ENCODE measurements at regions not wholly inside any gene's neighbourhood (a gene's known extent, or its start where the extent isn't known, plus 50 kb on each side); places are given as distances from the start of the nearest gene placed in this dataset.

DNA sequence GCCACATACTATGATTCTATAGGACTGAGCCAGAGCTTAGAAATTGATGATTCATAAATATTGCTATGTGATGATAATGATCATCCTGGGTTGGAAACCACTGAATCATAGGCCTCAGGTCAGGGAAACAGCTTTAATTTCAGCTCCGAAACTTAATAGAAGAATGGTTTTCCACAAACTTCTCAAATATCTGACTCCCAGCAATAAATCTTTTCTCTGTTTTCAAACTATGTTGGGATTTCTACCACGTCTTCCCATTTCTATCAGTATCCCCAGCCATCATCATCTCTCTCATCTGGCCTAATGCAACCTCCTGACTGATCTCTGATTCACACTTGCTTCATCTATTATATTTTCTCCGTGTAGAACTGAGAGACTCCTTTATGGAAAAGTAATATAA is 521.8 kb upstream of the AGA start:
- 62 to 70% methylated on average over 3 of the region's 3 CpGs for WGBS, 2 donors
- DNase-seq (ENCODE audit: low spot score in 2 of 2): no peak
- TF ChIP-seq POLR2A (IDR thresholded peaks at IDR 0.05): no peak
- TF ChIP-seq, protein P1, sequence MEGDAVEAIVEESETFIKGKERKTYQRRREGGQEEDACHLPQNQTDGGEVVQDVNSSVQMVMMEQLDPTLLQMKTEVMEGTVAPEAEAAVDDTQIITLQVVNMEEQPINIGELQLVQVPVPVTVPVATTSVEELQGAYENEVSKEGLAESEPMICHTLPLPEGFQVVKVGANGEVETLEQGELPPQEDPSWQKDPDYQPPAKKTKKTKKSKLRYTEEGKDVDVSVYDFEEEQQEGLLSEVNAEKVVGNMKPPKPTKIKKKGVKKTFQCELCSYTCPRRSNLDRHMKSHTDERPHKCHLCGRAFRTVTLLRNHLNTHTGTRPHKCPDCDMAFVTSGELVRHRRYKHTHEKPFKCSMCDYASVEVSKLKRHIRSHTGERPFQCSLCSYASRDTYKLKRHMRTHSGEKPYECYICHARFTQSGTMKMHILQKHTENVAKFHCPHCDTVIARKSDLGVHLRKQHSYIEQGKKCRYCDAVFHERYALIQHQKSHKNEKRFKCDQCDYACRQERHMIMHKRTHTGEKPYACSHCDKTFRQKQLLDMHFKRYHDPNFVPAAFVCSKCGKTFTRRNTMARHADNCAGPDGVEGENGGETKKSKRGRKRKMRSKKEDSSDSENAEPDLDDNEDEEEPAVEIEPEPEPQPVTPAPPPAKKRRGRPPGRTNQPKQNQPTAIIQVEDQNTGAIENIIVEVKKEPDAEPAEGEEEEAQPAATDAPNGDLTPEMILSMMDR (IDR thresholded peaks at IDR 0.05): no peak
- intact Hi-C loops (cut with DNase I; ENCODE audit: low total_unique reads): no loop called here
- H3K4me3 ChIP-seq (ENCODE audit: low read depth, poor library complexity, severe bottlenecking): no peak overlapping the region

DNA sequence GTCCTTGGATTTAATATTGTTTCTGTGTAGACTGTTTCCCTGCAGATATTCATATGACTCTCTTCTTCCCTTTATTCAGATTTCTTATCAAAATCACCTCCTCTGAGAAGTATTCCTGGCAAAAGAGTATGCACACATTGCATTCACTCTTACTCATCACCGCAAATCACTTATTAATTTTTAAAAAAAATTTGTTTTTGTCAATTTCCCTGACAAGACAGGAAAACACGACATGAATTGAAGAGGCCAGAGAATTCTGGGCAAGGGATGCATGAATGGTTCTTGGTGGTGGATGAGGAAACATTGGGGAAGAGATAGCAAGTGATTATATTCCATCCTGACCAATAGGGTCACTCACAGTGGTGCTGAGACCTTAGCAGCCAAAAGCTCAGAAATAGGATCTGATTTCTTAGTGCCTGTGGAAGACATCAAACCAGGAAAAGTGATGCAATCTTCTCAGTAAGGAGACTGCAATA is 522.5 kb upstream of the AGA start:
- no peak for DNase-seq (ENCODE audit: low spot score in 2 of 2)
- WGBS, 2 donors: 56 to 73% methylated on average over 2 of the region's 2 CpGs
- no peak for TF ChIP-seq POLR2A (IDR thresholded peaks at IDR 0.05)
- H3K4me3 ChIP-seq (ENCODE audit: low read depth, poor library complexity, severe bottlenecking): no peak overlapping the region
- intact Hi-C loops (cut with DNase I; ENCODE audit: low total_unique reads): no loop called here

DNA sequence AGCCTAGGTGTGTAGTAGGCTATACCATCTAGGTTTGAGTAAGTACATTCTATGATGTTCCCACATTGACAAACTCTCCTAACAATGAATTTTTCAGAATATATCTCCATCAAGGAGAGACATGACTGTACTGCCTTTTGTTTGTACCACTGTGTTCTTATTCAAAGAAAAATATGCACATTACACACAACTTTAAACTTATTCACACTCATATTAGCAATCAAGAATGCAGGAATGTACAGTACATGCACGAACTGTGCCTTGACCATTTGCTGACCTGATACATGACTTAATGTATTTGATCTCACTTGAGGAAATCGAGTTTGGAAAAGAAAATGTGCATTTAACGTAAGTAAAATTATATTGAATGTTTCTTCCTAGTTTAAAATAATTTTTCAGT is 525.1 kb upstream of the AGA start:
- H3K4me3 ChIP-seq (ENCODE audit: low read depth, poor library complexity, severe bottlenecking): no peak overlapping the region
- TF ChIP-seq, protein P1 (IDR thresholded peaks at IDR 0.05): no peak
- TF ChIP-seq POLR2A (IDR thresholded peaks at IDR 0.05): no peak
- WGBS, 2 donors: 68 to 85% methylated on average over 3 of the region's 3 CpGs
- DNase-seq (ENCODE audit: low spot score in 2 of 2): no peak
- intact Hi-C loops (cut with DNase I; ENCODE audit: low total_unique reads): no loop called here

DNA sequence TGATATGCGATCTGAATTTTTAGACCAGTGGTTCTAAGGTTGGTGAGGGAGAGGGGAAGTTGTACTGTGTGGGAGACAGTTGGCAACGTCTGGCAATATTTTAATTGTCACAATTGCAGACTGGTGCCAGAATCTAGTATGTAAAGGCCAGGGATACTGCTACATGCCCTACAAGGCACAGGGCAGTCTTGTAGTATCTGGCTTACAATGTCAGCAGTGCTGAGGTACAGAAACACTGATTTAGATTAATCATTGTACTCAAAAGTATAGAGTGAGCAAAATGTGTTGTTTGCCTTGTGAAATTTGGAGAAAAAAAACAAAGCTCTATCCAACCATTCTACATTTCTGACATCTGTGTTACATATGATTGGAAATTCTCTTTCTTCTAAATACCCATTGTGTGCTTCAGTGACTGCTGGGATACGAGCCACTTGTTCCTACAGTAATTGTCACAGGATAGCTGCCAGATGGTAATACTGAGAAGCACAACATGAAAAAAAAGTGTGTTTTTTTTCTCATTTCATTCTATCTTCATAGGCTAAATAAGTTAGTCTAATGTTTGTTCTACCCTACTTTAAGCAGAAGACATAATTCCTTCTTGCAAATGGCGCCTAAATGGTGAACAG is 526.7 kb upstream of the AGA start:
- no peak overlapping the region for H3K4me3 ChIP-seq (ENCODE audit: low read depth, poor library complexity, severe bottlenecking)
- intact Hi-C loops (cut with DNase I; ENCODE audit: low total_unique reads): no loop called here
- 51 to 56% methylated on average over 4 of the region's 4 CpGs for WGBS, 2 donors
- TF ChIP-seq POLR2A (IDR thresholded peaks at IDR 0.05): no peak
- DNase-seq (ENCODE audit: low spot score in 2 of 2): no peak

DNA sequence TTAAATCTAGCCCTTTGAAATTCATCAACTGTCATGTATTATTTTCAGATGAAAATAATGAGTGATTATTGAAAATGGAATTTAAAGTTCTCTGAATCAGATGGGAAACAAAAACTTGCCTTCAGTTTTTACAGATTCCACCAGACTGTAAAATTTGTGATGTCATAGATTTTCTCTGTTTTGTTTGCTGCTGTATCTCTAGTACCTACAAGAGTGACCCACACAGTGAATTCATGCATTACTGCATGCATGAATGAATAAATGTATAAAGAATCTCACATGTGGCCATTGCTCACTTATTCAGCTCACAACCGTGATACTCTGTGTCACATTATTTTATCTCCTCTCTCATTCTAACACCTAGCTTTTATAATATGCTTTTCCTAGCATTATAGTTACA is 532.2 kb upstream of the AGA start:
- H3K4me3 ChIP-seq (ENCODE audit: low read depth, poor library complexity, severe bottlenecking): no peak overlapping the region
- WGBS, 2 donors: 77 to 83% methylated on average over 1 of the region's 1 CpG
- no peak for DNase-seq (ENCODE audit: low spot score in 2 of 2)
- intact Hi-C loops (cut with DNase I; ENCODE audit: low total_unique reads): no loop called here
- TF ChIP-seq, protein P1 (IDR thresholded peaks at IDR 0.05): no peak

DNA sequence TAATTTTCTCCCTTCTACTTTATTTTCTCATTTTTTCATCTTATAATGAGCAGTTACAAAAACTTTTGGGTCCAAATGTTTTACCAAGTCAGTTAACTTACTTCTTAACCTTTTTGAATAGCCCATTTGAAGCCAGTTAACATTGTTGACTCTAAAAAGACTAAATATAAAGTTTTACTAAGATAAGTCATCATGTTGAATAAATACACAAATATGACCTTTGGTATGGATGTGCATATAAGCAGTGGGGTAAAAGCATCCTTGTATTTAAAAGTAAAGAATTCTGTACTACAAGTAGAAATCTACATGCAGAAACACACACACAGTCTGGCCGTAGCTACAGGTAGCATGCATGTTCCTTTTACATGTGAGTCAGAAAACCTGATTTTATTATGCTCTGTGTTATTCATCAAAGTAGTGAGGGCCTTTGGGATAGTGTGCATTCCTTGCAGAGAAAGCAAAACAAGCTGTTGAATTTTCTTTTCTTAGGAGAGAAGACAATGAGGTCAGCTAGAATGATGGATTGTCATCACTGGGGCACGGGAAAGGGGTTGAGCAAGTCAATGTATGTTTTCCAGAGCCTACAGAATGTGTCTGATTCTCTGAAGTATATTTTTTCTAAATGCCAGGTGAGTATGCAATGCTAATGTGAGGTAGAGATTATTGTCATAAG is 533.2 kb upstream of the AGA start:
- intact Hi-C loops (cut with DNase I; ENCODE audit: low total_unique reads): no loop called here

More for the DNA sequence above, 533.2 kb upstream of the AGA start:
- no peak for TF ChIP-seq POLR2A (IDR thresholded peaks at IDR 0.05)
- TF ChIP-seq, protein P1 (IDR thresholded peaks at IDR 0.05): no peak
- WGBS, 2 donors: 31 to 57% methylated on average over 2 of the region's 2 CpGs
- DNase-seq (ENCODE audit: low spot score in 2 of 2): no peak
- H3K4me3 ChIP-seq (ENCODE audit: low read depth, poor library complexity, severe bottlenecking): no peak overlapping the region
